ENCODE measurements at regions not wholly inside any gene's neighbourhood (a gene's known extent, or its start where the extent isn't known, plus 50 kb on each side); places are given as distances from the start of the nearest gene placed in this dataset. TPM values are rescaled to one million over a fixed set of nuclear protein-coding genes. Genes with fewer than 3 reads are reported as not detected.

- Histone ChIP-seq H3K14ac (ENCODE audit: low read length) (no peak overlapping the region), H2AK5ac (ENCODE audit: low read depth, low read length) (no peak overlapping the region), H3K4me3 (ENCODE audit: low read length in 2 of 2) (no peak overlapping the region), H3K4me2 (ENCODE audit: insufficient read depth, low read length, poor library complexity, severe bottlenecking) (no peak overlapping the region), H2BK12ac (ENCODE audit: low read length) (no peak overlapping the region), H2BK5ac (ENCODE audit: low read length) (no peak overlapping the region), H3K27me3 (ENCODE audit: control insufficient read depth in 3 of 3, insufficient read depth in 3 of 3, low read depth in 1 of 3, low read length in 3 of 3) (no peaks in the 10 kb centered on the region), H2BK120ac (ENCODE audit: low read depth, low read length) (no peak overlapping the region), H4K91ac (ENCODE audit: low read depth, low read length, poor library complexity) (no peak overlapping the region), H3K4ac (ENCODE audit: low read length) (no peak overlapping the region), H4K8ac (ENCODE audit: low read depth, low read length) (no peak overlapping the region), H3K9ac (ENCODE audit: low read depth, low read length, poor library complexity) (no peak overlapping the region), H3K23ac (ENCODE audit: low read depth, low read length, poor library complexity) (no peak overlapping the region), H3K4me1 (ENCODE audit: control insufficient read depth in 2 of 2, insufficient read depth in 1 of 2, low read depth in 1 of 2, low read length in 2 of 2) (no peaks in the 10 kb centered on the region), H2BK15ac (ENCODE audit: low read length) (no peak overlapping the region), H3K9me3 (replicated peaks in 1 of 2; ENCODE audit: control insufficient read depth in 2 of 2, insufficient read depth in 1 of 2, low read depth in 1 of 2, low read length in 2 of 2) (peaks cover 5% of the 10 kb centered on the region in 2 donors), H2AFZ (ENCODE audit: low read length) (no peak overlapping the region), H3K79me1 (ENCODE audit: low read depth, low read length) (no peaks in the 10 kb centered on the region), H3K36me3 (replicated peaks in 1 of 2; ENCODE audit: control insufficient read depth in 2 of 2, insufficient read depth in 2 of 2, low read length in 2 of 2) (no peaks in the 10 kb centered on the region), H3K27ac (replicated peaks; ENCODE audit: low read length) (no peak overlapping the region), H3K18ac (ENCODE audit: low read length) (no peak overlapping the region)
- WGBS, 2 donors (ENCODE audit: extremely low coverage in 2 of 2, insufficient read length in 2 of 2, insufficient replicate concordance in 1 of 2), result no CpG with 5 or more reads among the region's 2 CpGs
- DNase-seq (ENCODE audit: low spot score), result no peak
Measured at GRCh38 chr3:159938714-159939113, 49.9 kb upstream of the IL12A start.

Small RNAs in the stretch of these regions (small RNA-seq; reads per million reads assigned to genes)
- gene MIR3919 (ENCODE audit: insufficient read depth), result not detected
- gene RNU2-31P (ENCODE audit: insufficient read depth), result not detected

All from neuronal stem cell (in vitro differentiated cells).